Neural cell (in vitro differentiated cells): ENCODE measurements at regions not wholly inside any gene's neighbourhood (a gene's known extent, or its start where the extent isn't known, plus 50 kb on each side); places are given as distances from the start of the nearest gene placed in this dataset.

Experiments
- H2AFZ ChIP-seq: fragments of 200-600, 300-800 bp; sonication (generic), shearing (Covaris generic); 2 replicates; pipeline ENCODE4 v1.6.0; 2014; ENCODE audit warnings: low read depth, mild to moderate bottlenecking, antibody characterized with exemption, low read length, moderate library complexity
- H3F3A ChIP-seq: fragments of 200-600 bp; shearing (Covaris generic); 2 replicates; pipeline ENCODE4 v1.6.1; 2016; ENCODE audit warnings: mild to moderate bottlenecking, moderate library complexity, mixed read lengths, antibody characterized with exemption, low read length; ENCODE audit not compliant: insufficient read depth, poor library complexity, severe bottlenecking
- H3K27ac ChIP-seq: fragments of 200-600, 300-800 bp; sonication (generic), shearing (Covaris generic); 2 replicates; pipeline ENCODE4 v1.5.1; 2014; ENCODE audit warnings: mild to moderate bottlenecking, low read length, moderate library complexity
- H3K27me3 ChIP-seq: fragments of 300-800, 200-600 bp; sonication (generic), shearing (Covaris generic); 2 replicates; pipeline ENCODE4 v1.6.0; 2014; ENCODE audit warnings: mild to moderate bottlenecking, low read depth, low read length, moderate library complexity; ENCODE audit not compliant: insufficient read depth
- H3K36me3 ChIP-seq: fragments of 300-800, 200-600 bp; sonication (generic), shearing (Covaris generic); 2 replicates; pipeline ENCODE4 v1.5.1; 2014; ENCODE audit warnings: mild to moderate bottlenecking, antibody characterized with exemption, low read length, moderate library complexity; ENCODE audit not compliant: insufficient read depth
- H3K4me2 ChIP-seq: fragments of 300-800, 200-600 bp; sonication (generic), shearing (Covaris generic); 2 replicates; pipeline ENCODE4 v1.6.0; 2014; ENCODE audit warnings: mild to moderate bottlenecking, low read length
- H3K4me3 ChIP-seq: fragments of 300-800, 200-600 bp; sonication (generic), shearing (Covaris generic); 2 replicates; pipeline ENCODE4 v1.5.1; 2014; ENCODE audit warnings: mild to moderate bottlenecking, low read length, moderate library complexity
- H3K79me2 ChIP-seq: fragments of 200-600 bp; shearing (Covaris generic); replicated peaks from 2 replicates; pipeline ENCODE4 v1.6.0; 2014; ENCODE audit warnings: mild to moderate bottlenecking, low read length, moderate library complexity; ENCODE audit not compliant: insufficient read depth
- H3K9ac ChIP-seq: fragments of 300-800, 200-600 bp; sonication (generic), shearing (Covaris generic); 2 replicates; pipeline ENCODE4 v1.6.1; 2016; ENCODE audit warnings: mild to moderate bottlenecking, low read length, mixed read lengths
- H3K9me2 ChIP-seq: fragments of 200-600 bp; shearing (Covaris generic); 2 replicates; pipeline ENCODE4 v1.6.1; 2016; ENCODE audit warnings: mild to moderate bottlenecking, low read length, mixed read lengths; ENCODE audit not compliant: insufficient read depth
- H3K9me3 ChIP-seq: fragments of 200-600, 300-800 bp; sonication (generic), shearing (Covaris generic); 2 replicates; pipeline ENCODE4 v1.6.1; 2016; ENCODE audit warnings: mild to moderate bottlenecking, mixed run types, low read length, moderate library complexity, mixed read lengths
- H4K20me1 ChIP-seq: fragments of 200-600 bp; shearing (Covaris generic); 2 replicates; pipeline ENCODE4 v1.6.1; 2016; ENCODE audit warnings: mild to moderate bottlenecking, mixed run types; ENCODE audit not compliant: insufficient read depth
- CTCF ChIP-seq: fragments of 450-650 bp; IDR thresholded peaks from 2 replicates; pipeline ENCODE4 v1.5.1; 2014; ENCODE audit warnings: antibody characterized with exemption, mild to moderate bottlenecking, moderate library complexity; ENCODE audit not compliant: poor library complexity, severe bottlenecking
- EP300 ChIP-seq: fragments of 450-650 bp; conservative IDR thresholded peaks from 2 replicates; pipeline ENCODE4 v1.6.1; 2014; ENCODE audit warnings: antibody characterized with exemption, mild to moderate bottlenecking, moderate library complexity; ENCODE audit not compliant: poor library complexity, severe bottlenecking
- EZH2 ChIP-seq: fragments of 200-600, 300-800 bp; shearing (Covaris generic), sonication (generic); IDR thresholded peaks from 2 replicates; pipeline ENCODE4 v1.6.1; 2014; ENCODE audit warnings: antibody characterized with exemption, low read length, borderline replicate concordance, mild to moderate bottlenecking; ENCODE audit not compliant: insufficient read depth, poor library complexity, severe bottlenecking
- MXI1 ChIP-seq: fragments of 450-650 bp; conservative IDR thresholded peaks from 2 replicates; pipeline ENCODE4 v1.6.1; 2014; ENCODE audit warnings: antibody characterized with exemption, mild to moderate bottlenecking; ENCODE audit not compliant: poor library complexity, severe bottlenecking
- POLR2AphosphoS5 ChIP-seq: IDR thresholded peaks from 2 replicates; pipeline ENCODE4 v1.6.1; 2012
- RAD21 ChIP-seq: fragments of 450-650 bp; conservative IDR thresholded peaks from 2 replicates; pipeline ENCODE4 v1.6.1; 2014; ENCODE audit warnings: antibody characterized with exemption, mild to moderate bottlenecking, moderate library complexity
- SMC3 ChIP-seq: fragments of 450-650 bp; conservative IDR thresholded peaks from 2 replicates; pipeline ENCODE4 v1.6.1; 2014; ENCODE audit warnings: antibody characterized with exemption, mild to moderate bottlenecking, moderate library complexity; ENCODE audit not compliant: poor library complexity
- TAF1 ChIP-seq: IDR thresholded peaks from 2 replicates; pipeline ENCODE4 v1.6.1; 2012; ENCODE audit warnings: low read depth
- TF ChIP-seq, protein P1 (sequence below): IDR thresholded peaks from 2 replicates; pipeline ENCODE4 v1.6.1; 2012; ENCODE audit warnings: borderline replicate concordance

DNA sequence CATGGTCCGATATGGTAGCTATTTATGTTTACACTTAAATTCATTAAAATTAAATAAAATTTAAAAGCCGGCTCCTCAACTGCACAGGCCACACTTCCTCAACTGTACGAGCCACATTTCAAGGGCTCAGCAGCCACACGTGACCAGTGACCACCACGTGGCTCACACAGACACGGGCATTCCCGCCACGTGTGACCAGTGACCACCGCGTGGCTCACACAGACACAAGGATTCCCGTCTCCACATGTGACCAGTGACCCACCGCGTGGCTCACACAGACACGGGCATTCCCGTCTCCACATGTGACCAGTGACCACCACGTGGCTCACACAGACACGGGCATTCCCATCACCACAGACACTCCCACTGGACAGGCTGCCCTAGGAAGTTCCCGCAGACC lies 91.3 kb downstream of the PDGFA start:
- no peaks in the 10 kb centered on the region for H3K27me3 ChIP-seq
- no peaks in the 10 kb centered on the region for H3K9me3 ChIP-seq
- TF ChIP-seq SMC3, result no peak
- no peak for TF ChIP-seq EP300
- no peak for TF ChIP-seq RAD21
- TF ChIP-seq POLR2AphosphoS5, result no peak
- TF ChIP-seq MXI1, result no peak
- TF ChIP-seq, protein P1, sequence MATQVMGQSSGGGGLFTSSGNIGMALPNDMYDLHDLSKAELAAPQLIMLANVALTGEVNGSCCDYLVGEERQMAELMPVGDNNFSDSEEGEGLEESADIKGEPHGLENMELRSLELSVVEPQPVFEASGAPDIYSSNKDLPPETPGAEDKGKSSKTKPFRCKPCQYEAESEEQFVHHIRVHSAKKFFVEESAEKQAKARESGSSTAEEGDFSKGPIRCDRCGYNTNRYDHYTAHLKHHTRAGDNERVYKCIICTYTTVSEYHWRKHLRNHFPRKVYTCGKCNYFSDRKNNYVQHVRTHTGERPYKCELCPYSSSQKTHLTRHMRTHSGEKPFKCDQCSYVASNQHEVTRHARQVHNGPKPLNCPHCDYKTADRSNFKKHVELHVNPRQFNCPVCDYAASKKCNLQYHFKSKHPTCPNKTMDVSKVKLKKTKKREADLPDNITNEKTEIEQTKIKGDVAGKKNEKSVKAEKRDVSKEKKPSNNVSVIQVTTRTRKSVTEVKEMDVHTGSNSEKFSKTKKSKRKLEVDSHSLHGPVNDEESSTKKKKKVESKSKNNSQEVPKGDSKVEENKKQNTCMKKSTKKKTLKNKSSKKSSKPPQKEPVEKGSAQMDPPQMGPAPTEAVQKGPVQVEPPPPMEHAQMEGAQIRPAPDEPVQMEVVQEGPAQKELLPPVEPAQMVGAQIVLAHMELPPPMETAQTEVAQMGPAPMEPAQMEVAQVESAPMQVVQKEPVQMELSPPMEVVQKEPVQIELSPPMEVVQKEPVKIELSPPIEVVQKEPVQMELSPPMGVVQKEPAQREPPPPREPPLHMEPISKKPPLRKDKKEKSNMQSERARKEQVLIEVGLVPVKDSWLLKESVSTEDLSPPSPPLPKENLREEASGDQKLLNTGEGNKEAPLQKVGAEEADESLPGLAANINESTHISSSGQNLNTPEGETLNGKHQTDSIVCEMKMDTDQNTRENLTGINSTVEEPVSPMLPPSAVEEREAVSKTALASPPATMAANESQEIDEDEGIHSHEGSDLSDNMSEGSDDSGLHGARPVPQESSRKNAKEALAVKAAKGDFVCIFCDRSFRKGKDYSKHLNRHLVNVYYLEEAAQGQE, result no peak
- no peak for TF ChIP-seq EZH2
- no peak for TF ChIP-seq CTCF
- no peak for TF ChIP-seq TAF1
- no peak overlapping the region for H3K4me2 ChIP-seq
- H3K9ac ChIP-seq, result no peak overlapping the region
- H2AFZ ChIP-seq, result no peak overlapping the region
- no peaks in the 10 kb centered on the region for H4K20me1 ChIP-seq
- no peaks in the 10 kb centered on the region for H3K36me3 ChIP-seq
- H3K79me2 ChIP-seq, result no peaks in the 10 kb centered on the region
- no peak overlapping the region for H3K4me3 ChIP-seq
- no peaks in the 10 kb centered on the region for H3K9me2 ChIP-seq
- no peak overlapping the region for H3K27ac ChIP-seq
- no peaks in the 10 kb centered on the region for H3F3A ChIP-seq

DNA sequence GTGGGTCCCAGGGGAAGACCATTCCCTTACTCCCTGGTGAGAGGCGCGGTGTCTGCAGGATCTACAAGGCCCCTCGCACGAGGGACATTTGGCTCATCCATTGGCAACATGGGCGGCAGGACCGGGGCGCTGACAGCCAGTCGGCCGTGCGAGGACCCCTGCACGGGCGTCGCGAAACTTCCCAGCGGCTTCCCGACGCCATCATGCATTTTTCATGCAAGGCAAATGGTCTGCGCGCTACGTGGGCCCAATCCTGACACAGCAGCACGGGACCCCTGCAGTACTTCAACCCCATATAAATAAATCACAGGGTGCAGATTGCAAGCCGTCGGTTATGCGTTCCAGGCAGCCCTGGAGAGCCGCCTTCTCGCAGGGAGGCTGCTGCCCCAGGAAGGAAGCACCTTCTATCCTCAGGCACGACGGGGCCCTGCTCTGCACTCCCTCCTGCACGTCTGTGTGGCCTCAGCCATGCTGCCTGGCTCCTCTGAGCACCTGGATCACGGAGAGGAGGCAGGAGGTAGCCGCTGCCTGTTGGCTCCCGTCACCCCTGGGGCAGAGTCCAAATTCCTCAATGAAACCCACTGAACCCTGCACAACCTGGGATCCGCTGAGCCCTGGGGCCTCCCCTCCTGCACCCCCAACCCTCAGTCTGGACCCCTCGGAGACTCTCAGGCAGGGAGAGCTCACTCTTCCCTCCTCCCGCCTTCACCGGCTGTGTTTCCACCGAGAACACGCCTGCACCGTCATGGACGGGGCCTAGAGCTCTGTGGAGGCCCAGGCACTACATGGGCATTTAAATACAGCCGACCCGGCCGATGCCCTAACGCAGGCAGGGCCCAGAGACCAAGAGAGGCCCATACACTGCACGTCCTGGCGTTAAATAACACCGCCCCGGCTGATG lies 90.5 kb downstream of the PDGFA start:
- H2AFZ ChIP-seq, result no peak overlapping the region
- no peaks in the 10 kb centered on the region for H4K20me1 ChIP-seq
- no peaks in the 10 kb centered on the region for H3K9me2 ChIP-seq
- no peaks in the 10 kb centered on the region for H3K36me3 ChIP-seq
- H3K4me3 ChIP-seq, result no peak overlapping the region
- TF ChIP-seq EZH2, result no peak
- TF ChIP-seq CTCF, result no peak
- TF ChIP-seq, protein P1, result no peak
- no peak for TF ChIP-seq RAD21
- TF ChIP-seq MXI1, result no peak
- TF ChIP-seq TAF1, result no peak
- H3F3A ChIP-seq, result no peaks in the 10 kb centered on the region
- no peak overlapping the region for H3K4me2 ChIP-seq
- no peaks in the 10 kb centered on the region for H3K9me3 ChIP-seq
- H3K79me2 ChIP-seq, result no peaks in the 10 kb centered on the region
- no peak overlapping the region for H3K27ac ChIP-seq
- H3K27me3 ChIP-seq, result no peaks in the 10 kb centered on the region
- H3K9ac ChIP-seq, result no peak overlapping the region
